Testis (tissue), 2 donors: ENCODE measurements at regions not wholly inside any gene's neighbourhood (a gene's known extent, or its start where the extent isn't known, plus 50 kb on each side); places are given as distances from the start of the nearest gene placed in this dataset.
A peak's percentile ranks its signal among the peaks of the same experiment; 100 is the strongest.

ENCODE experiments used
- DNase-seq: peaks from one replicate; pipeline ENCODE4 v3.0.0-alpha.2; 2019
- H3K27ac ChIP-seq, 2 donors: fragments of 200-600 bp; sonication (generic); one replicate each; pipeline ENCODE4 v1.5.1; 2019
- H3K27me3 ChIP-seq: fragments of 200-600 bp; sonication (generic); one replicate; pipeline ENCODE4 v1.5.1; 2019
- H3K36me3 ChIP-seq: fragments of 200-600 bp; sonication (generic); one replicate; pipeline ENCODE4 v1.5.1; 2017; ENCODE audit warnings: low read depth; ENCODE audit errors: missing control alignments
- H3K4me1 ChIP-seq: fragments of 200-600 bp; sonication (generic); one replicate; pipeline ENCODE4 v1.5.1; 2019
- H3K4me3 ChIP-seq, 2 donors: fragments of 200-600 bp; sonication (generic); one replicate each; pipeline ENCODE4 v1.5.1; 2017 to 2019
- H3K9me3 ChIP-seq: fragments of 200-600 bp; sonication (generic); one replicate; pipeline ENCODE4 v1.5.1; 2017
- CTCF ChIP-seq, 3 experiments: fragments of 450-650 bp in 2 of 3; fragments of 200-600 bp in 1 of 3; sonication (generic) in 1 of 3; IDR thresholded peaks; one replicate each; pipeline ENCODE4 v1.5.1; 2016 to 2019; ENCODE audit warnings: antibody characterized with exemption in 3 of 3, mild to moderate bottlenecking in 2 of 3, moderate library complexity in 1 of 3
- POLR2A ChIP-seq: fragments of 450-650 bp; IDR thresholded peaks from one replicate; pipeline ENCODE4 v1.6.1; 2017; ENCODE audit warnings: antibody characterized with exemption, mild to moderate bottlenecking, moderate library complexity
- WGBS, 2 donors: methylation state at CpG; one replicate each; pipeline ENCODE4 v1.1.5; 2018; 5-methylcytosine and 5-hydroxymethylcytosine counted together
- intact Hi-C: fragments of 100-400 bp; cut with DNase I; formaldehyde crosslinking; loops from one replicate; pipeline ENCODE4 v1.15.1; 2023; ENCODE audit warnings: low total_unique reads

- Histone ChIP-seq H3K4me1 (peaks cover 19% of the 10 kb centered on the region), H3K4me3 (no peak overlapping the region), H3K27me3 (no peaks in the 10 kb centered on the region), H3K27ac (no peak overlapping the region), H3K36me3 (no peaks in the 10 kb centered on the region), H3K9me3 (no peaks in the 10 kb centered on the region)
- 67 to 71% methylated on average over 4 of the region's 4 CpGs for WGBS, 2 donors
- no peak for DNase-seq
- intact Hi-C loops = no loop called here
- no peak for TF ChIP-seq CTCF (IDR thresholded peaks at IDR 0.05)
- no peak for TF ChIP-seq POLR2A
These were observed 79.1 kb downstream of the CD164 start for GRCh38 chr6:109303164-109303563.

DNA sequence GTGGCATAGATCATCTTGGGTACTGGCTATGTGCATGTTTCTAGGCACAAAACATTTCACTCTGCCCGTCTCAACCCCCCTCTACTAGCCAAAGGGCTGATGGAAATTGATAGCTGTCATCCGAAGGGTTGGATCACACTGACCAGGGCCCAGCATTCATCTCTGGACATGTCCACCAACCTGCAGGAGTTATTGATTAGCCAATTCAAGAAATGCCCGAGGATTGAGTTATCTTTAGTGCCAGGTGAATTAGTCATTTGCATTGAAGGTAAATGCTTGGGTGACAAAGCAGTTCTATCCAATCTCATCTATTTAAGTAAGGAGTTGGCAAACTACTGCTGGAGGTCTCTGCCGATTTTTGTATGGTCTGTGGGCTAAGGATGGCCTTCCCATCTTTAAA is 80.1 kb downstream of the CD164 start:
- Histone ChIP-seq H3K4me3 (no peak overlapping the region), H3K27ac (no peak overlapping the region), H3K4me1 (peaks cover 19% of the 10 kb centered on the region), H3K27me3 (no peaks in the 10 kb centered on the region), H3K9me3 (no peaks in the 10 kb centered on the region), H3K36me3 (no peaks in the 10 kb centered on the region)
- intact Hi-C loops = no loop called here
- no peak for DNase-seq
- no peak for TF ChIP-seq CTCF (IDR thresholded peaks at IDR 0.05)
- no peak for TF ChIP-seq POLR2A
- 96 to 99% methylated on average over 4 of the region's 4 CpGs for WGBS, 2 donors

DNA sequence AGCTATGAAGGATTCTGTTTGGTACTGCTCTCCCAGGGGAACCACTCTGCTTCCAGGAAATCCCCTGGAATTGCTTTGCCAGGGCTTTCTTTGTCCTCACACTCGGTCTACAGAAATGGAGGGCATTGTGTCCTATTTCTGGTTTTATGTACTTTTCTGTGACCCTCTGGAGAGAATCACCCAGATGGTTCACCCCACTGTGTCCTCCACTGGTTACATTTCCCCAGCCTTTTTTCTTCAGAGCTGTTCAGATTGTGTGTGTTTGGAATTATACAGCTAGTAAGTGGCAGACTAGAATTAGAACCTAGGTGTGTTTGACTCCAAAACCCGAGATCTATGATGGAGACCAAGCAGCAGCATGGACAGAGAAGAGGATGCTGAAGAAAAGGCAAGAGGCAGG is 80.8 kb downstream of the CD164 start:
- intact Hi-C loops = no loop called here
- TF ChIP-seq POLR2A (no peak), CTCF (IDR thresholded peaks at IDR 0.05) (no peak)
- Histone ChIP-seq H3K36me3 (no peaks in the 10 kb centered on the region), H3K9me3 (no peaks in the 10 kb centered on the region), H3K27ac (peak overlapping the region in 1 of 2 donors; percentile 29), H3K4me3 (no peak overlapping the region), H3K27me3 (no peaks in the 10 kb centered on the region), H3K4me1 (peaks cover 19% of the 10 kb centered on the region)
- DNase-seq = no peak
- 52 to 72% methylated on average over 2 of the region's 2 CpGs for WGBS, 2 donors

GRCh38 chr6:109300874-109301273 is 81.4 kb downstream of the CD164 start:
- Histone ChIP-seq H3K9me3 (no peaks in the 10 kb centered on the region), H3K27ac (peak overlapping the region in 1 of 2 donors; percentile 4), H3K4me3 (no peak overlapping the region), H3K4me1 (peaks cover 19% of the 10 kb centered on the region), H3K27me3 (no peaks in the 10 kb centered on the region), H3K36me3 (no peaks in the 10 kb centered on the region)
- no peak for TF ChIP-seq POLR2A
- intact Hi-C loops = no loop called here
- DNase-seq = no peak
- WGBS, 2 donors = 83 to 86% methylated on average over 1 of the region's 1 CpG

DNA sequence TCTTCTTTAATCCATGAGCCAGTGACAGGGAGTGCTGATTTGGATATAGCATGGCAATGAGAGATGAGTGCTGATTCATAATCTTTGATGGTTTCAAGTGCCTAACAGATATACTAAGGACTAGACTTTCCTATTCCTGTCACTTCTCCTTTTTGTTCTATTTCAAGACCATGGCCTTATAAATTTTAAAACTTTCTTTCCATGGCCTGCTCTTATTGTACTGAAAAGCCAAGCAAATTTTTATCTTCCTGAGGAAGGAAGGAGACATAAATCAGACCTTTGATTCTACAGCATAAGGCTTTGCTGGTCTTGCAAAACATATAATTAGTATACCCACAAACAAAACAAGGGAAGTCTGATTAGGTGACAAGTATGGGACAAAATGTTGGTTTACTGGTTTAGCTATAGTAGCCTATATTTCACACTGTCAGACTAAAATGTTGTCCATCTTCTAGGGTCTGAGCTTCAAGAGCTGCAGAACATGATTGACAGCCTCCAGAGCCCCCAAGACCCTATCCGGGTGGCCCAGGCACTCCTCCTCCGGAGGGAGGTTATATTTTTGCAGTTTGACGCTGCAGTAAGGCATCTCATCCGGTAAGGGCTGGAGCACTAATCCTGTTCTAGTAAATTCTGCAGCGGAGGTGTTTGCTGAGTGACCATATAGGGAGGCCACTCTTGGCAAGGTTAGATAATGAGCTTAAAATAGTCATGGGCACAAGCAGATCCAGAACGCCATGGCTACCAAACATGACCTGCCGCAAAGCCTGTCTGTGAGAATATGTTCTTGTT is 82.3 kb downstream of the CD164 start:
- TF ChIP-seq CTCF (IDR thresholded peaks at IDR 0.05) (no peak), POLR2A (no peak)
- Histone ChIP-seq H3K27ac (peak overlapping the region in 1 of 2 donors; percentile 62), H3K4me1 (peaks cover 19% of the 10 kb centered on the region), H3K36me3 (no peaks in the 10 kb centered on the region), H3K4me3 (no peak overlapping the region), H3K9me3 (no peaks in the 10 kb centered on the region), H3K27me3 (no peaks in the 10 kb centered on the region)
- intact Hi-C loops = no loop called here
- peak; percentile 27 for DNase-seq
- WGBS, 2 donors = 34 to 55% methylated on average over 7 of the region's 7 CpGs
